Retina (tissue), 1 donor: ENCODE measurements at regions not wholly inside any gene's neighbourhood (a gene's known extent, or its start where the extent isn't known, plus 50 kb on each side); places are given as distances from the start of the nearest gene placed in this dataset.
"Not testable (repeated sequence)": the region's sequence is repeated elsewhere in the genome, so short reads cannot be mapped to it uniquely, and the experiment has no call there.

Experiments used
- DNase-seq: peaks from one replicate; pipeline ENCODE4 v3.0.0-alpha.2; 2016

- no peak for DNase-seq
These were observed 184.5 kb upstream of the E2F7 start for GRCh38 chr12:77249892-77250291.

- DNase-seq = no peak
These were observed 182.7 kb upstream of the E2F7 start for GRCh38 chr12:77248036-77248435.

- no peak for DNase-seq
These were observed 182.2 kb upstream of the E2F7 start for GRCh38 chr12:77247542-77247941.

GRCh38 chr12:77243345-77243744, 178.0 kb upstream of the E2F7 start:
- DNase-seq = no peak

GRCh38 chr12:77239617-77240016, 174.2 kb upstream of the E2F7 start:
- no peak for DNase-seq

- DNase-seq = no peak
These were observed 173.0 kb upstream of the E2F7 start for GRCh38 chr12:77238335-77238734.

GRCh38 chr12:77237896-77238295, 172.5 kb upstream of the E2F7 start:
- DNase-seq = no peak

- DNase-seq = no peak
These were observed 170.7 kb upstream of the E2F7 start for GRCh38 chr12:77236066-77236465.

GRCh38 chr12:77232045-77232444, 166.7 kb upstream of the E2F7 start:
- DNase-seq = no peak

- DNase-seq = no peak
These were observed 166.1 kb upstream of the E2F7 start for GRCh38 chr12:77231501-77231918.

GRCh38 chr12:77229640-77230442, 164.5 kb upstream of the E2F7 start:
- no peak for DNase-seq

- no peak for DNase-seq
These were observed 163.0 kb upstream of the E2F7 start for GRCh38 chr12:77228376-77228775.

GRCh38 chr12:77226368-77226767, 161.0 kb upstream of the E2F7 start:
- DNase-seq = no peak

- DNase-seq = no peak
These were observed 160.0 kb upstream of the E2F7 start for GRCh38 chr12:77225373-77225772.

GRCh38 chr12:77224346-77224745, 159.0 kb upstream of the E2F7 start:
- DNase-seq = no peak

- no peak for DNase-seq
These were observed 157.0 kb upstream of the E2F7 start for GRCh38 chr12:77222336-77222735.

GRCh38 chr12:77220586-77220985, 155.2 kb upstream of the E2F7 start:
- no peak for DNase-seq

GRCh38 chr12:77218278-77218677, 152.9 kb upstream of the E2F7 start:
- no peak for DNase-seq

- DNase-seq = not testable (repeated sequence)
These were observed 150.8 kb upstream of the E2F7 start for GRCh38 chr12:77216136-77216535.

- no peak for DNase-seq
These were observed 148.8 kb upstream of the E2F7 start for GRCh38 chr12:77214136-77214535.

GRCh38 chr12:77213319-77213718, 147.9 kb upstream of the E2F7 start:
- DNase-seq = peak; percentile 23

GRCh38 chr12:77210724-77211123, 145.4 kb upstream of the E2F7 start:
- no peak for DNase-seq

- no peak for DNase-seq
These were observed 138.7 kb upstream of the E2F7 start for GRCh38 chr12:77204083-77204482.

GRCh38 chr12:77202457-77203060, 137.2 kb upstream of the E2F7 start:
- DNase-seq = no peak
